Amniotic stem cell (primary cell): ENCODE measurements at regions not wholly inside any gene's neighbourhood (a gene's known extent, or its start where the extent isn't known, plus 50 kb on each side); places are given as distances from the start of the nearest gene placed in this dataset.
"Not testable (repeated sequence)": the region's sequence is repeated elsewhere in the genome, so short reads cannot be mapped to it uniquely, and the experiment has no call there.

Experiments used
- DNase-seq: peaks from one replicate; lab custom pipeline; 2025; lab: John Stamatoyannopoulos, UW

GRCh38 chr11:106152013-106152412, 74.6 kb downstream of the AASDHPPT start:
- DNase-seq, result no peak

GRCh38 chr11:106152824-106153223, 75.4 kb downstream of the AASDHPPT start:
- no peak for DNase-seq

- peak; percentile 19 for DNase-seq
Observed at GRCh38 chr11:106156290-106156937, 79.0 kb downstream of the AASDHPPT start.

GRCh38 chr11:106158406-106158805, 80.9 kb downstream of the AASDHPPT start:
- no peak for DNase-seq

GRCh38 chr11:106159836-106160235, 82.4 kb downstream of the AASDHPPT start:
- DNase-seq, result no peak

- DNase-seq, result no peak
Observed at GRCh38 chr11:106160494-106160893, 83.0 kb downstream of the AASDHPPT start.

- no peak for DNase-seq
Observed at GRCh38 chr11:106161775-106162634, 84.5 kb downstream of the AASDHPPT start.

GRCh38 chr11:106167085-106167484, 89.6 kb downstream of the AASDHPPT start:
- DNase-seq, result no peak

GRCh38 chr11:106172386-106172991, 95.0 kb downstream of the AASDHPPT start:
- DNase-seq, result peak; percentile 66

GRCh38 chr11:106173291-106173690, 95.8 kb downstream of the AASDHPPT start:
- no peak for DNase-seq

- DNase-seq, result not testable (repeated sequence)
Observed at GRCh38 chr11:106174003-106174402, 96.5 kb downstream of the AASDHPPT start.

GRCh38 chr11:106176817-106177216, 99.4 kb downstream of the AASDHPPT start:
- no peak for DNase-seq

GRCh38 chr11:106177311-106177710, 99.8 kb downstream of the AASDHPPT start:
- DNase-seq, result no peak

GRCh38 chr11:106178361-106178760, 100.9 kb downstream of the AASDHPPT start:
- DNase-seq, result no peak

- no peak for DNase-seq
Observed at GRCh38 chr11:106179048-106179447, 101.6 kb downstream of the AASDHPPT start.

- DNase-seq, result no peak
Observed at GRCh38 chr11:106186630-106187029, 109.2 kb downstream of the AASDHPPT start.

GRCh38 chr11:106187860-106188456, 110.5 kb downstream of the AASDHPPT start:
- DNase-seq, result no peak

GRCh38 chr11:106193956-106194355, 116.5 kb downstream of the AASDHPPT start:
- no peak for DNase-seq

- no peak for DNase-seq
Observed at GRCh38 chr11:106197438-106197837, 120.0 kb downstream of the AASDHPPT start.

GRCh38 chr11:106202935-106203620, 125.6 kb downstream of the AASDHPPT start:
- no peak for DNase-seq

GRCh38 chr11:106208760-106209159, 131.3 kb downstream of the AASDHPPT start:
- no peak for DNase-seq

- DNase-seq, result no peak
Observed at GRCh38 chr11:106212081-106212480, 134.6 kb downstream of the AASDHPPT start.
